Glutamatergic neuron (in vitro differentiated cells): ENCODE measurements at regions not wholly inside any gene's neighbourhood (a gene's known extent, or its start where the extent isn't known, plus 50 kb on each side); places are given as distances from the start of the nearest gene placed in this dataset.

Experiments
- DNase-seq: peaks from one replicate; pipeline ENCODE4 v3.0.0; 2022
- H3K27ac Mint-ChIP-seq: one replicate; pipeline ENCODE4 v1.8.0; 2020; ENCODE audit warnings: mild to moderate bottlenecking, mixed read lengths, inconsistent platforms; ENCODE audit not compliant: unreplicated experiment
- H3K27me3 Mint-ChIP-seq: one replicate; pipeline ENCODE4 v1.8.0; 2020; ENCODE audit warnings: mild to moderate bottlenecking, moderate library complexity, mixed read lengths, inconsistent platforms; ENCODE audit not compliant: unreplicated experiment
- H3K36me3 Mint-ChIP-seq: one replicate; pipeline ENCODE4 v1.8.0; 2020; ENCODE audit warnings: mild to moderate bottlenecking, mixed read lengths, inconsistent platforms; ENCODE audit not compliant: unreplicated experiment
- H3K4me1 Mint-ChIP-seq: one replicate; pipeline ENCODE4 v1.8.0; 2020; ENCODE audit warnings: mild to moderate bottlenecking, low read depth, mixed read lengths, inconsistent platforms; ENCODE audit not compliant: unreplicated experiment
- H3K4me3 Mint-ChIP-seq: one replicate; pipeline ENCODE4 v1.8.0; 2020; ENCODE audit warnings: mild to moderate bottlenecking, mixed read lengths, inconsistent platforms; ENCODE audit not compliant: unreplicated experiment
- H3K9me3 Mint-ChIP-seq: one replicate; pipeline ENCODE4 v1.8.0; 2020; ENCODE audit warnings: mild to moderate bottlenecking, moderate library complexity, mixed read lengths, inconsistent platforms; ENCODE audit not compliant: unreplicated experiment
- CTCF ChIP-seq: fragments of 200-600 bp; sonication (generic); IDR thresholded peaks from one replicate; pipeline ENCODE4 v1.5.0; 2021; ENCODE audit not compliant: partially characterized antibody, unreplicated experiment

- Mint-ChIP-seq H3K27me3 (peaks cover 1% of the 10 kb centered on the region), H3K27ac (no peak overlapping the region)
Measured at GRCh38 chr9:74125941-74126340, 371.2 kb upstream of the RORB start.

GRCh38 chr9:74132986-74133385, 364.1 kb upstream of the RORB start:
- Mint-ChIP-seq H3K4me3 (no peak overlapping the region), H3K4me1 (no peaks in the 10 kb centered on the region), H3K9me3 (peaks cover 1% of the 10 kb centered on the region), H3K36me3 (no peaks in the 10 kb centered on the region), H3K27ac (no peak overlapping the region), H3K27me3 (no peaks in the 10 kb centered on the region)
- no peak for TF ChIP-seq CTCF
- DNase-seq = no peak

More at GRCh38 chr9:74125941-74126340, 371.2 kb upstream of the RORB start:
- H3K4me3 Mint-ChIP-seq = no peak overlapping the region
- no peak for DNase-seq
- H3K9me3 Mint-ChIP-seq = peaks cover 3% of the 10 kb centered on the region
- no peaks in the 10 kb centered on the region for H3K36me3 Mint-ChIP-seq
- peaks cover 10% of the 10 kb centered on the region for H3K4me1 Mint-ChIP-seq
- no peak for TF ChIP-seq CTCF

GRCh38 chr9:74133921-74134320, 363.2 kb upstream of the RORB start:
- Mint-ChIP-seq H3K4me3 (no peak overlapping the region), H3K27me3 (no peaks in the 10 kb centered on the region), H3K9me3 (peaks cover 1% of the 10 kb centered on the region), H3K27ac (no peak overlapping the region), H3K36me3 (no peaks in the 10 kb centered on the region), H3K4me1 (no peaks in the 10 kb centered on the region)
- DNase-seq = no peak
- TF ChIP-seq CTCF = no peak

- Mint-ChIP-seq H3K27me3 (no peaks in the 10 kb centered on the region), H3K4me1 (no peaks in the 10 kb centered on the region), H3K27ac (no peak overlapping the region), H3K4me3 (no peak overlapping the region), H3K36me3 (no peaks in the 10 kb centered on the region), H3K9me3 (no peaks in the 10 kb centered on the region)
- no peak for DNase-seq
- no peak for TF ChIP-seq CTCF
Measured at GRCh38 chr9:74138182-74138581, 359.0 kb upstream of the RORB start.

GRCh38 chr9:74140141-74140540, 357.0 kb upstream of the RORB start:
- H3K4me3 Mint-ChIP-seq = no peak overlapping the region
- H3K36me3 Mint-ChIP-seq = no peaks in the 10 kb centered on the region
- no peaks in the 10 kb centered on the region for H3K27me3 Mint-ChIP-seq
- no peak for TF ChIP-seq CTCF
- no peak overlapping the region for H3K27ac Mint-ChIP-seq
- no peaks in the 10 kb centered on the region for H3K4me1 Mint-ChIP-seq
- DNase-seq = no peak
- H3K9me3 Mint-ChIP-seq = no peaks in the 10 kb centered on the region
